ENCODE measurements at regions not wholly inside any gene's neighbourhood (a gene's known extent, or its start where the extent isn't known, plus 50 kb on each side); places are given as distances from the start of the nearest gene placed in this dataset.

GRCh38 chr11:129611661-129612446 lies 203.8 kb upstream of the TMEM45B start:
- Histone ChIP-seq H3K79me2 (ENCODE audit: low read depth) (no peaks in the 10 kb centered on the region), H3K4me2 (peak overlapping the region; percentile 63), H4K20me1 (ENCODE audit: low read depth) (peaks cover 8% of the 10 kb centered on the region), H3F3A (ENCODE audit: low read depth) (peaks cover 19% of the 10 kb centered on the region), H3K9ac (no peak overlapping the region), H3K27ac (no peak overlapping the region), H3K36me3 (no peaks in the 10 kb centered on the region), H3K27me3 (no peaks in the 10 kb centered on the region), H3K4me3 (no peak overlapping the region), H3K4me1 (peaks cover 15% of the 10 kb centered on the region), H3K9me3 (ENCODE audit: low read depth) (no peaks in the 10 kb centered on the region), H2AFZ (replicated peaks) (no peak overlapping the region)
- no peak for TF ChIP-seq EZH2phosphoT487 (IDR thresholded peaks at IDR 0.05)
- no peak for TF ChIP-seq CTCF (IDR thresholded peaks at IDR 0.05)
- TF ChIP-seq EZH2 (IDR thresholded peaks at IDR 0.05): no peak
- H3K4me3 Mint-ChIP-seq: no peak overlapping the region
- H3K27me3 Mint-ChIP-seq (ENCODE audit: insufficient read depth, low read depth): peaks cover 7% of the 10 kb centered on the region
- H3K4me1 Mint-ChIP-seq: peaks cover 13% of the 10 kb centered on the region
- H3K36me3 Mint-ChIP-seq: no peaks in the 10 kb centered on the region
- no peaks in the 10 kb centered on the region for H3K9me3 Mint-ChIP-seq
- peak; percentile 47 for DNase-seq (ENCODE audit: low spot score)
- H3K27ac Mint-ChIP-seq: peak overlapping the region; percentile 26

GRCh38 chr11:129612447-129612961 lies 203.1 kb upstream of the TMEM45B start:
- H3K4me3 ChIP-seq: no peak overlapping the region
- no peak overlapping the region for H3K27ac ChIP-seq
- no peak overlapping the region for H3K4me3 Mint-ChIP-seq

GRCh38 chr11:129613071-129613470 lies 202.6 kb upstream of the TMEM45B start:
- no peak overlapping the region for H3K27ac ChIP-seq
- peaks cover 7% of the 10 kb centered on the region for H3K27me3 Mint-ChIP-seq (ENCODE audit: insufficient read depth, low read depth)

More at GRCh38 chr11:129612447-129612961, 203.1 kb upstream of the TMEM45B start:
- no peaks in the 10 kb centered on the region for H3K79me2 ChIP-seq (ENCODE audit: low read depth)
- no peak overlapping the region for H2AFZ ChIP-seq (replicated peaks)
- no peaks in the 10 kb centered on the region for H3K27me3 ChIP-seq
- Mint-ChIP-seq H3K4me1 (peaks cover 13% of the 10 kb centered on the region), H3K9me3 (peaks cover 2% of the 10 kb centered on the region), H3K27me3 (ENCODE audit: insufficient read depth, low read depth) (peaks cover 7% of the 10 kb centered on the region), H3K27ac (no peak overlapping the region), H3K36me3 (no peaks in the 10 kb centered on the region)
- H3K4me2 ChIP-seq: peak overlapping the region; percentile 63
- H3K4me1 ChIP-seq: peaks cover 15% of the 10 kb centered on the region
- TF ChIP-seq CTCF (IDR thresholded peaks at IDR 0.05) (no peak), EZH2 (IDR thresholded peaks at IDR 0.05) (no peak)
- peaks cover 8% of the 10 kb centered on the region for H4K20me1 ChIP-seq (ENCODE audit: low read depth)
- no peaks in the 10 kb centered on the region for H3K36me3 ChIP-seq
- H3F3A ChIP-seq (ENCODE audit: low read depth): peaks cover 19% of the 10 kb centered on the region
- no peaks in the 10 kb centered on the region for H3K9me3 ChIP-seq (ENCODE audit: low read depth)
- no peak overlapping the region for H3K9ac ChIP-seq
- DNase-seq (ENCODE audit: low spot score): peak; percentile 39

More at GRCh38 chr11:129613071-129613470, 202.6 kb upstream of the TMEM45B start:
- Histone ChIP-seq H3K4me2 (peak overlapping the region; percentile 63), H3K27me3 (no peaks in the 10 kb centered on the region), H3K36me3 (no peaks in the 10 kb centered on the region), H3F3A (ENCODE audit: low read depth) (peaks cover 19% of the 10 kb centered on the region), H4K20me1 (ENCODE audit: low read depth) (peaks cover 8% of the 10 kb centered on the region), H3K4me3 (no peak overlapping the region), H3K9me3 (ENCODE audit: low read depth) (no peaks in the 10 kb centered on the region), H3K79me2 (ENCODE audit: low read depth) (no peaks in the 10 kb centered on the region), H3K4me1 (peaks cover 15% of the 10 kb centered on the region), H3K9ac (no peak overlapping the region), H2AFZ (replicated peaks) (no peak overlapping the region)
- Mint-ChIP-seq H3K4me3 (no peak overlapping the region), H3K27ac (no peak overlapping the region), H3K9me3 (peaks cover 2% of the 10 kb centered on the region), H3K36me3 (no peaks in the 10 kb centered on the region), H3K4me1 (peaks cover 13% of the 10 kb centered on the region)
- no peak for TF ChIP-seq EZH2 (IDR thresholded peaks at IDR 0.05)
- no peak for TF ChIP-seq CTCF (IDR thresholded peaks at IDR 0.05)
- TF ChIP-seq EZH2phosphoT487 (IDR thresholded peaks at IDR 0.05): no peak
- peak; percentile 10 for DNase-seq (ENCODE audit: low spot score)

Data from neural progenitor cell (in vitro differentiated cells).